NT2/D1 (cell line): ENCODE measurements at regions not wholly inside any gene's neighbourhood (a gene's known extent, or its start where the extent isn't known, plus 50 kb on each side); places are given as distances from the start of the nearest gene placed in this dataset.

ENCODE experiments used
- YY1 ChIP-seq: IDR thresholded peaks from 2 replicates; pipeline ENCODE4 v1.6.1; 2011; ENCODE audit not compliant: insufficient read length, insufficient read depth
- ZNF274 ChIP-seq: IDR thresholded peaks from 2 replicates; pipeline ENCODE4 v1.6.1; 2011; ENCODE audit warnings: mild to moderate bottlenecking, low read depth, low read length

- TF ChIP-seq ZNF274 (no peak), YY1 (no peak)
These were observed 79.2 kb upstream of the TPRG1 start for GRCh38 chr3:189092547-189092946.
